Activated CD4-positive, alpha-beta T cell treated with anti-CD3 and anti-CD28 coated beads for 36 hours (primary cell): ENCODE measurements at regions not wholly inside any gene's neighbourhood (a gene's known extent, or its start where the extent isn't known, plus 50 kb on each side); places are given as distances from the start of the nearest gene placed in this dataset.

ENCODE experiments used
- ATAC-seq: fragments of 200-7000 bp; cut with Tn5 transposase; one replicate; pipeline ENCODE4 v1.10.0; 2021; ENCODE audit warnings: mild to moderate bottlenecking, moderate library complexity
- CTCF ChIA-PET: fragments of 350-600 bp; sonication (Branson Sonifier 250); formaldehyde crosslinking; loops from one replicate; lab custom pipeline; 2021; ENCODE audit warnings: antibody characterized with exemption; lab: Charles Lee
- POLR2A ChIA-PET: fragments of 350-600 bp; sonication (Branson Sonifier 250); formaldehyde crosslinking; loops from one replicate; lab custom pipeline; 2021; ENCODE audit warnings: antibody characterized with exemption, inconsistent platforms; lab: Charles Lee
- DNase-seq: peaks from one replicate; pipeline ENCODE4 v3.0.0-alpha.2; 2020
- H3K27ac Mint-ChIP-seq: one replicate; pipeline ENCODE4 v1.8.0; 2021; ENCODE audit warnings: mixed read lengths
- H3K27me3 Mint-ChIP-seq: one replicate; pipeline ENCODE4 v1.8.0; 2021; ENCODE audit warnings: mixed read lengths
- H3K36me3 Mint-ChIP-seq: one replicate; pipeline ENCODE4 v1.8.0; 2021; ENCODE audit warnings: low read depth, mixed read lengths
- H3K4me1 Mint-ChIP-seq: one replicate; pipeline ENCODE4 v1.8.0; 2021; ENCODE audit warnings: mixed read lengths
- H3K4me3 Mint-ChIP-seq: one replicate; pipeline ENCODE4 v1.8.0; 2021; ENCODE audit warnings: mild to moderate bottlenecking, moderate library complexity, mixed read lengths
- H3K9me3 Mint-ChIP-seq: one replicate; pipeline ENCODE4 v1.8.0; 2021; ENCODE audit warnings: low read depth, mixed read lengths
- intact Hi-C, 2 experiments: fragments of 100-400 bp; cut with DNase I in 1 of 2; cut with micrococcal nuclease in 1 of 2; formaldehyde crosslinking; loops; one replicate each; pipeline versions ENCODE4 v1.14.2 to v1.15.1; 2022 to 2024; cut with DNase I, micrococcal nuclease

GRCh38 chrX:8868906-8869305, 67.7 kb upstream of the FAM9A start:
- no peak overlapping the region for H3K4me3 Mint-ChIP-seq
- H3K9me3 Mint-ChIP-seq: no peaks in the 10 kb centered on the region
- ATAC-seq (no peak), DNase-seq (no peak)
- no peak overlapping the region for H3K27ac Mint-ChIP-seq
- CTCF ChIA-PET: no interaction called here
- H3K4me1 Mint-ChIP-seq: no peaks in the 10 kb centered on the region
- intact Hi-C loops: no loop called here
- H3K36me3 Mint-ChIP-seq: no peaks in the 10 kb centered on the region
- POLR2A ChIA-PET: no interaction called here
- peaks cover 3% of the 10 kb centered on the region for H3K27me3 Mint-ChIP-seq

GRCh38 chrX:8868070-8868773, 67.0 kb upstream of the FAM9A start:
- CTCF ChIA-PET: interaction anchor here (0.7 kb wide), 1 partner anchor 133 kb away, joined by 3 read pairs; no protein-coding TSS in a partner anchor
- intact Hi-C loops: no loop called here
- H3K27ac Mint-ChIP-seq: no peak overlapping the region
- DNase-seq: no peak
- H3K4me1 Mint-ChIP-seq: no peaks in the 10 kb centered on the region
- POLR2A ChIA-PET: no interaction called here
- H3K4me3 Mint-ChIP-seq: no peak overlapping the region
- ATAC-seq: no peak
- H3K36me3 Mint-ChIP-seq: no peaks in the 10 kb centered on the region
- H3K9me3 Mint-ChIP-seq: no peaks in the 10 kb centered on the region
- H3K27me3 Mint-ChIP-seq: peaks cover 3% of the 10 kb centered on the region

GRCh38 chrX:8867406-8867805, 66.2 kb upstream of the FAM9A start:
- H3K9me3 Mint-ChIP-seq: no peaks in the 10 kb centered on the region
- no peaks in the 10 kb centered on the region for H3K36me3 Mint-ChIP-seq
- intact Hi-C loops: no loop called here
- H3K27ac Mint-ChIP-seq: no peak overlapping the region
- ChIA-PET POLR2A (no interaction called here), CTCF (no interaction called here)
- H3K27me3 Mint-ChIP-seq: peaks cover 3% of the 10 kb centered on the region
- no peak overlapping the region for H3K4me3 Mint-ChIP-seq
- H3K4me1 Mint-ChIP-seq: no peaks in the 10 kb centered on the region
- ATAC-seq (no peak), DNase-seq (no peak)

GRCh38 chrX:8864161-8864560, 63.0 kb upstream of the FAM9A start:
- no peak for ATAC-seq
- no peak overlapping the region for H3K27ac Mint-ChIP-seq
- CTCF ChIA-PET: no interaction called here
- H3K36me3 Mint-ChIP-seq: no peaks in the 10 kb centered on the region
- no peaks in the 10 kb centered on the region for H3K4me1 Mint-ChIP-seq
- H3K27me3 Mint-ChIP-seq: peaks cover 9% of the 10 kb centered on the region
- intact Hi-C loops: no loop called here
- H3K9me3 Mint-ChIP-seq: no peaks in the 10 kb centered on the region
- H3K4me3 Mint-ChIP-seq: no peak overlapping the region
- POLR2A ChIA-PET: no interaction called here
- no peak for DNase-seq

- no peak for ATAC-seq
- Mint-ChIP-seq H3K4me1 (no peaks in the 10 kb centered on the region), H3K9me3 (no peaks in the 10 kb centered on the region)
Observed at GRCh38 chrX:8861908-8862307, 60.7 kb upstream of the FAM9A start.

GRCh38 chrX:8851231-8851886, 50.2 kb upstream of the FAM9A start:
- ChIA-PET POLR2A (no interaction called here), CTCF (no interaction called here)
- ATAC-seq (no peak), DNase-seq (no peak)
- Mint-ChIP-seq H3K9me3 (no peaks in the 10 kb centered on the region), H3K36me3 (no peaks in the 10 kb centered on the region), H3K4me3 (no peak overlapping the region), H3K4me1 (no peaks in the 10 kb centered on the region), H3K27ac (no peak overlapping the region), H3K27me3 (peaks cover 4% of the 10 kb centered on the region)
- intact Hi-C loops: no loop called here

More at GRCh38 chrX:8861908-8862307, 60.7 kb upstream of the FAM9A start:
- intact Hi-C loops: no loop called here
- no peak overlapping the region for H3K4me3 Mint-ChIP-seq
- POLR2A ChIA-PET: no interaction called here
- H3K27ac Mint-ChIP-seq: no peak overlapping the region
- no peaks in the 10 kb centered on the region for H3K36me3 Mint-ChIP-seq
- DNase-seq: no peak
- CTCF ChIA-PET: no interaction called here
- H3K27me3 Mint-ChIP-seq: peaks cover 6% of the 10 kb centered on the region
